Transverse colon (tissue), 4 donors: ENCODE measurements at regions not wholly inside any gene's neighbourhood (a gene's known extent, or its start where the extent isn't known, plus 50 kb on each side); places are given as distances from the start of the nearest gene placed in this dataset.

Experiments used
- DNase-seq: peaks from one replicate; pipeline ENCODE4 v3.0.0-alpha.2; 2019
- H3K27ac ChIP-seq, 4 donors: fragments of 200-600 bp; sonication (generic); 2 replicates each; pipeline ENCODE4 v1.5.1; 2016 to 2018; ENCODE audit warnings: inconsistent platforms in 4 of 4
- H3K27me3 ChIP-seq: fragments of 200-600 bp; sonication (generic); 2 replicates; pipeline ENCODE4 v1.5.1; 2017; ENCODE audit warnings: inconsistent platforms
- H3K36me3 ChIP-seq, 4 donors: fragments of 200-600 bp; sonication (generic); 2 replicates each; pipeline ENCODE4 v1.5.1; 2017 to 2019; ENCODE audit warnings: inconsistent platforms in 4 of 4
- H3K4me1 ChIP-seq, 4 donors: fragments of 200-600 bp; sonication (generic); 2 replicates each; pipeline ENCODE4 v1.5.1; 2017 to 2020; ENCODE audit warnings: inconsistent platforms in 4 of 4
- H3K4me3 ChIP-seq, 4 donors: fragments of 200-600 bp; sonication (generic); 1 replicate in 1 of 4; 2 replicates in 3 of 4; pipeline versions ENCODE4 v1.5.1 to v1.6.1; 2017 to 2019; ENCODE audit warnings: inconsistent platforms in 4 of 4
- H3K9me3 ChIP-seq, 2 donors: fragments of 200-600 bp; sonication (generic); 2 replicates each; pipeline ENCODE4 v1.5.1; 2017 to 2019; ENCODE audit warnings: inconsistent platforms in 2 of 2
- EP300 ChIP-seq: sonication (generic); formaldehyde crosslinking; IDR thresholded peaks from one replicate; pipeline ENCODE4 v1.6.1; 2017; ENCODE audit warnings: antibody characterized with exemption, low read depth
- POLR2A ChIP-seq: fragments of 450-650 bp; IDR thresholded peaks from one replicate; pipeline ENCODE4 v1.6.1; 2016; ENCODE audit warnings: antibody characterized with exemption, mild to moderate bottlenecking, moderate library complexity
- POLR2AphosphoS5 ChIP-seq, 3 donors: sonication (generic); formaldehyde crosslinking; IDR thresholded peaks; one replicate each; pipeline ENCODE4 v1.6.1; 2016; ENCODE audit warnings: antibody characterized with exemption in 3 of 3
- WGBS, 2 donors: methylation state at CpG; one replicate each; pipeline ENCODE4 v1.1.5; 2018; ENCODE audit warnings: low coverage in 1 of 2; 5-methylcytosine and 5-hydroxymethylcytosine counted together
- in situ Hi-C, 4 donors: fragments of 200-750 bp; cut with MboI; loops; one replicate each; pipeline versions ENCODE4 v1.15.0 to v1.15.1; 2017; ENCODE audit warnings: low sequenced_read_pairs in 3 of 4, low pct_ligation_motif_present in 1 of 4, low pct_unique_long_range_greater_than_20kb in 1 of 4
- intact Hi-C: fragments of 100-400 bp; cut with DNase I; formaldehyde crosslinking; loops from one replicate; pipeline ENCODE4 v1.15.1; 2023; ENCODE audit warnings: low total_unique reads
- TF ChIP-seq, protein P1 (sequence below), 5 experiments: fragments of 200-600 bp in 3 of 5; fragments of 450-650 bp in 2 of 5; sonication (generic) in 3 of 5; IDR thresholded peaks; 1 replicate in 2 of 5; 2 replicates in 3 of 5; pipeline ENCODE4 v1.5.1; 2016 to 2017; ENCODE audit warnings: antibody characterized with exemption in 5 of 5, inconsistent platforms in 3 of 5, mild to moderate bottlenecking in 2 of 5, moderate library complexity in 1 of 5

DNA sequence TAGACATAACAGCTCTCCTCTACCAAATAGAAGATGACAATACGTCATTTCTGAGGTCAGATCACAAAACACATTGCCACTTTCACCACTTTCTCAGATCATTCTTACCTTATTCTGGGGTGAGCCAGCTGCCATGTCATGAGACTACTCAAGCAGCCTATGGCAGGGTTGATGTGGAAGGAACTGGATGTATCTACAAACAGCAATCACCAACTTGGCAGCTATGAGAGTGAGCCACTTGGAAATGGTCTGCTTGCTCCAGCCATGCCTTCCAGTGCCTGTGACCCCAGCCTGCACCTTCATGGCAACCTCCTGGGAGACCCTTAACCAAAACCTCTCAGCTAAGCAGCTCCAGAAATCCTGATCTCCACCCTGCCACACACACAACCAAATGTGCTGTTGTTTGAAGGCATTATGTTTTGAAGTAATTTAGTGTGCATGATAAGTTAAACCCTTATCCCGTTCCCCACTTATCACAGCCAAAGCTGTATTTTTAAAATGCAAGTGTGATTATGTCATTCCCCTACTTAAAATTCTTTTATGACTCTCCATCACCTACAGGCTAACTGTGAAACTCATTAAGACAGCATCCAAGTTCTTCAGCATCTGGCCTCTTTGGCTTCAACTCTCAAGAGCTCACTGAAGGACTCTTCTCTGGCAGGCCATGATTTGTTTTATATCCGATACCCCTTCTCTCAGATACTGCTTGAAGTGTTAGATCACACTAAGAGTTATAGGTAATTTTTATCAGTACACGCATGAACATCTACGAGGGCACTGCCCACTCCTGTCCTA, 150.6 kb downstream of the LY86 start:
- H3K27me3 ChIP-seq = no peaks in the 10 kb centered on the region
- TF ChIP-seq POLR2A = no peak
- no peak for TF ChIP-seq POLR2AphosphoS5 (IDR thresholded peaks at IDR 0.05)
- no peak for TF ChIP-seq EP300
- TF ChIP-seq, protein P1, sequence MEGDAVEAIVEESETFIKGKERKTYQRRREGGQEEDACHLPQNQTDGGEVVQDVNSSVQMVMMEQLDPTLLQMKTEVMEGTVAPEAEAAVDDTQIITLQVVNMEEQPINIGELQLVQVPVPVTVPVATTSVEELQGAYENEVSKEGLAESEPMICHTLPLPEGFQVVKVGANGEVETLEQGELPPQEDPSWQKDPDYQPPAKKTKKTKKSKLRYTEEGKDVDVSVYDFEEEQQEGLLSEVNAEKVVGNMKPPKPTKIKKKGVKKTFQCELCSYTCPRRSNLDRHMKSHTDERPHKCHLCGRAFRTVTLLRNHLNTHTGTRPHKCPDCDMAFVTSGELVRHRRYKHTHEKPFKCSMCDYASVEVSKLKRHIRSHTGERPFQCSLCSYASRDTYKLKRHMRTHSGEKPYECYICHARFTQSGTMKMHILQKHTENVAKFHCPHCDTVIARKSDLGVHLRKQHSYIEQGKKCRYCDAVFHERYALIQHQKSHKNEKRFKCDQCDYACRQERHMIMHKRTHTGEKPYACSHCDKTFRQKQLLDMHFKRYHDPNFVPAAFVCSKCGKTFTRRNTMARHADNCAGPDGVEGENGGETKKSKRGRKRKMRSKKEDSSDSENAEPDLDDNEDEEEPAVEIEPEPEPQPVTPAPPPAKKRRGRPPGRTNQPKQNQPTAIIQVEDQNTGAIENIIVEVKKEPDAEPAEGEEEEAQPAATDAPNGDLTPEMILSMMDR (IDR thresholded peaks at IDR 0.05) = no peak
- no peak overlapping the region for H3K27ac ChIP-seq
- intact Hi-C loops (loop anchor here (5.0 kb wide), 1 partner anchor 1747 kb away; no protein-coding TSS in a partner anchor), in situ Hi-C loops (no loop called here)
- H3K4me3 ChIP-seq = no peak overlapping the region
- H3K4me1 ChIP-seq = peaks cover 0 to 5% (median 0%) of the 10 kb centered on the region in 4 donors
- H3K9me3 ChIP-seq = no peaks in the 10 kb centered on the region
- 62 to 68% methylated on average over 4 to 5 of the region's 5 CpGs for WGBS, 2 donors
- no peaks in the 10 kb centered on the region for H3K36me3 ChIP-seq
- no peak for DNase-seq

DNA sequence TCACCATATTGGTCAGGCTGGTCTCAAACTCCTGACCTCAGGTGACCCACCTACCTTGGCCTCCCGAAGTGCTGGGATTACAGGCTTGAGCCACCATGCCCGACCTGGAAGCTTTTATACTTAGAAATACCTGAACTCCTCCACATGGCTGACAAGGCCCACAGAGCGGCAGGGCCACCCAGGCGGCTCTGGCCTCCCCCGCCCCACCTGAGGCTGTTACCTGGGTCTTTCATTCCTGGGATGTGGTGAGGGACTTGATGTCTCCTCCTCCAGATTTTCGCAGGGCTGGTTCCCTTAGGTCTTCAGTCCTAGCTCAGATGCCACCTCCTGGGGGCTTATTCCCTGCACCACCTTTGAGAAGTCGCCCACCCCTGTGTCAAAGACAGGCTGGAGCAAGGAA, 152.1 kb downstream of the LY86 start:
- intact Hi-C loops = no loop called here
- H3K4me1 ChIP-seq = peaks cover 0 to 5% (median 0%) of the 10 kb centered on the region in 4 donors
- WGBS, 2 donors = 82% methylated on average over 7 of the region's 7 CpGs; no CpG with 5 or more reads in 1 of the 2 donors
- TF ChIP-seq EP300 (no peak), POLR2A (no peak), POLR2AphosphoS5 (IDR thresholded peaks at IDR 0.05) (no peak)
- TF ChIP-seq, protein P1 (IDR thresholded peaks at IDR 0.05) = no peak
- no peaks in the 10 kb centered on the region for H3K9me3 ChIP-seq
- no peaks in the 10 kb centered on the region for H3K36me3 ChIP-seq
- H3K4me3 ChIP-seq = no peak overlapping the region
- H3K27me3 ChIP-seq = no peaks in the 10 kb centered on the region
- in situ Hi-C loops = no loop called here
- no peak overlapping the region for H3K27ac ChIP-seq
- DNase-seq = no peak

DNA sequence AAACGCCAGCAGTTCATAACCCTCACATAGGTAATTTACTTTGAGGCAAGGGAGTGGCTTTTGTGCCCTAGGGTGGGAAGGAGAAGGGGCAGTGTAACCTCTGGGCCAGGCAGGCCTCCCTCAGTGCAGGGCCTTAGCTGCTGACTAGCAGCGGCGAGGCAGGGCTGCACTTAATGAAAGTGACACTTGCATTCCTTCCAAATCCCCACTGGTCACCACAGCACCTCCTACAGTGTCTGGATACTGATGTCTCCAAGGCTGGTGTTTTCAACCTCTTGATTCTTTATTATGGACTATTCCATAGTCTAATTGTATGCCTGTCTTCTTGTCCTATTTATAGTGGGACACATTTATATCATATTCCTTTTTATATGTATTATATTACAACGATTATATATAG, 152.7 kb downstream of the LY86 start:
- no peak for TF ChIP-seq POLR2AphosphoS5 (IDR thresholded peaks at IDR 0.05)
- in situ Hi-C loops (no loop called here), intact Hi-C loops (no loop called here)
- no peak for DNase-seq
- Histone ChIP-seq H3K27ac (no peak overlapping the region), H3K4me3 (no peak overlapping the region), H3K9me3 (no peaks in the 10 kb centered on the region), H3K36me3 (no peaks in the 10 kb centered on the region), H3K27me3 (no peaks in the 10 kb centered on the region), H3K4me1 (peaks cover 0 to 5% (median 0%) of the 10 kb centered on the region in 4 donors)
- WGBS, 2 donors = 58 to 75% methylated on average over 2 to 4 of the region's 4 CpGs

DNA sequence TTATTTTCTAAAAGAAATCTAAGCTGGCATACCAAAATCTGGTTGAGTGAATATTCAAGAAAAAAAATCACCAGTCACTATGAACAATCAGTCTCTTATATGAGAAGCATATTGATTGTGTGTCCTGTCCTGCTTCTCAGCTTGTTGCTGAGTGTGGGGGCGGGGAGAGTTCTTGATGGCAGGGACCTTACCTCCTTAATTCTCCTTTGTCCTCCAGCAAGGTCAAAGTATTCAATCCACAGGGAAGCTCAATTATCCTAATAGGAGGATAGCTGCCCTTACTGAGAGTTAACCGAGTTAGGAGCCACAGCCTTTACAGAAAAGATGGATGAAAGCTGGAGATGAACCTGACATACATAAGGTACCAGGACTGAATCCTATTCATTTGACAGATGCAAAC, 154.0 kb downstream of the LY86 start:
- Histone ChIP-seq H3K27ac (no peak overlapping the region), H3K27me3 (no peaks in the 10 kb centered on the region), H3K4me3 (no peak overlapping the region), H3K9me3 (no peaks in the 10 kb centered on the region), H3K36me3 (no peaks in the 10 kb centered on the region), H3K4me1 (peaks cover 0 to 2% (median 0%) of the 10 kb centered on the region in 4 donors)
- intact Hi-C loops = no loop called here
- TF ChIP-seq EP300 (no peak), POLR2AphosphoS5 (IDR thresholded peaks at IDR 0.05) (no peak), POLR2A (no peak)
- TF ChIP-seq, protein P1 (IDR thresholded peaks at IDR 0.05) = no peak
- in situ Hi-C loops = no loop called here
- 97 to 100% methylated on average over 1 to 2 of the region's 2 CpGs for WGBS, 2 donors
- no peak for DNase-seq
